ENCODE measurements at regions not wholly inside any gene's neighbourhood (a gene's known extent, or its start where the extent isn't known, plus 50 kb on each side); places are given as distances from the start of the nearest gene placed in this dataset.

GRCh38 chr16:73670836-73671820 is 623.2 kb upstream of the ZFHX3 start:
- DNase-seq (ENCODE audit: low spot score): no peak

DNA sequence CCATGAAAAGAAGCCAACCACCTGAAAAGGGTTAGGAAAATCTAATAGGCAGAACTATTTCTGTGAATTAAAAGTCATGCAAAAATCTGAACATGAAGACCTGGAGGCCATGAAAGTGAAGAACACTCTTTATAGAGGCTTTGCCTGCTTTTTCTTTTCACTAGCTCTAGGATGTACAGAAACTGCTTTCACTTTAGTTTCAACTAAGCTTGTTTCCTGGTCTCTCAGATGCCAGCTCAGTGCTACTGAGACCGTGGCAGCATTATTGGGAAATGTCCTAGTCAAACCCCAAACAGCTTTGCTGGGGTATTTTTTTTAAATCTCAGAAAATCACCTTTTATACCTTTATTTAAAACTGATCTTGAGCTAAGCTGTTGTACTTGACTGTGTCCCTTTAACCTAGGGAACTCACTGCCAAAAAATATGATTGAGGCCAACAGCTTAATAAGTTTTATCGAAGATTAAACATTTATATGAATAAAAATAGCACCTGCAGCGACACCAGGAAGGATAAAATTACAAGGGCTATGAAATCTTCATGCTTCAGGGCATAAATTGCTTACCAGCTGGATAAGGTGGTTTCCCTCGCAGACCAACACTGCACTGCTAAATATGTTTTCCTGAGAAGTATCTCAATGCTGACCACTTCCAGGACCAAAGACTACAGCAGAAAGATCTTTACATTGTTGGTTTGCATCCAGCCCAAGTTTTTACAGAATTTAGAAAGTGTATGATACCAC is 621.8 kb upstream of the ZFHX3 start:
- no peak for DNase-seq (ENCODE audit: low spot score)

DNA sequence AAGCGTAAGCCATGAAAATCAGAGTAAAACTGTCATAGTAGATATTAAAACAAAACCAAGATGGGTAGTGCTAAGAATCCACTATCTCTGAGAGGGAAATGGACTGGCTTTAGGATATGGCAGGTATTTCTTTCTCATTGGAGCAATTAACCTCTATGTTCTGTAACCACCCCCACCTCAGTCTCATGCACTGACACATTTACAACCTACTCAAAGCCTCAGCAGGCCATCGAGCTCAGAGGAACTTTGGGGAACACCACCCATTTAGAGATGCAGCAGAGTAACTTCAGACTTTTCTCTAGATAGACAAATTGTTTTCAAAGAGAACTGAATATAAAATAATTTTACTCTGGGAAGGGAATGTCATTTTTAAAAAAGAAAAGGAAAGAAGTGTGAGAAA is 615.8 kb upstream of the ZFHX3 start:
- DNase-seq (ENCODE audit: low spot score): no peak

DNA sequence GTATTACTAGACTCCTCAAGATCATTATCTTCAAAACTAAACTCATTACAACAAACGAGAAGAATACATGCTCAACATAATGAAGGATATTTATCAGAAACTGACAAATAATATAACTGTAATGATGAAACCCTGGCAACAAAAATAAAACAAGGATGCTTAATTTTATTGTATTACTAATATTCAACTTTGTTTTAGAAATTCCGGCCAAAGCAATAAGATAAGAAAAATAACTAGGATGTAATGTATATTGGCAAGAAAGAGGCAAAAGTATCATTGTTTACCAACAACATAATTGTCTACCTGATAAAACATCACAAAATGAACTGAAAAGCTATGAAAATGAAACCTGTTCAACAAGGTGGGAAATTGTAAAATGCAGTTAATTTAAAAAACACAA is 588.3 kb upstream of the ZFHX3 start:
- no peak for DNase-seq (ENCODE audit: low spot score)

DNA sequence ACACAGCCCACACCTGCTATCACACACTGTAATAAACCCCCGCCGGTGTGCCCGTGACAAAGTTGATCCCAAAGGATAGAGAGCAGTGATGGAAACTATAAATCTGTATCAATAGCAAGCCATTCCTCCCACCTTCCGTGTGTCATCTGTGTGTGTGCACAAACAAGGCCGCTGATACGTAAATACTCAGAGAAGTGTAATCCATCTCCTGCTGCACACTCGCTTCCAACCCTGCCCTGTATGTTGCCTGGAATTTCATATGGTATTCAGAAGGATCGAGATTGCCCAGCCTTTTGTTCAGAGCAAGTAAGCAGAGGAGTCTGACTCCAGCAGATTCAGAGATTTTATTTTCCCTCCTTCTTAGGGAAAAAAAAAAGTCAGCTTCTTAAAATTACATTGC is 581.1 kb upstream of the ZFHX3 start:
- DNase-seq (ENCODE audit: low spot score): no peak

DNA sequence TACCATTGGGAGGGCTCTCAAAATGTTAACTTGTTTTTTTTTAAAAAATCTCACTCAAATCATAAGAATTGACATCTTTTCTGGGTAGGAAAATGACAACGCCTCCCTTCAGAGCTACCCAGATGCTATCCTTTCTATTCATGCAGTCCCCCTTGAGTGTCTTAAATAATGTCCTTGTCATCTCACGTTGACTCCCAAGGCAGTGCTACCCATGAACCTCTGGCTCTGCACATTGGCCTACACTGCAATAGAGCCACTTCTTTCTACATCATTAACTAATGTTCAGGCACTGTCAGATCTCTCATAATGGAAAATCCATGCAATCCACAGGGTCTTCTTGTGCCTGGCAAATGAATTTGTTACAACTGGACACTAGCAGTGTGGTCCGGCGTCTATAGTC is 569.8 kb upstream of the ZFHX3 start:
- no peak for DNase-seq (ENCODE audit: low spot score)

GRCh38 chr16:73616770-73617169 is 568.8 kb upstream of the ZFHX3 start:
- no peak for DNase-seq (ENCODE audit: low spot score)

DNA sequence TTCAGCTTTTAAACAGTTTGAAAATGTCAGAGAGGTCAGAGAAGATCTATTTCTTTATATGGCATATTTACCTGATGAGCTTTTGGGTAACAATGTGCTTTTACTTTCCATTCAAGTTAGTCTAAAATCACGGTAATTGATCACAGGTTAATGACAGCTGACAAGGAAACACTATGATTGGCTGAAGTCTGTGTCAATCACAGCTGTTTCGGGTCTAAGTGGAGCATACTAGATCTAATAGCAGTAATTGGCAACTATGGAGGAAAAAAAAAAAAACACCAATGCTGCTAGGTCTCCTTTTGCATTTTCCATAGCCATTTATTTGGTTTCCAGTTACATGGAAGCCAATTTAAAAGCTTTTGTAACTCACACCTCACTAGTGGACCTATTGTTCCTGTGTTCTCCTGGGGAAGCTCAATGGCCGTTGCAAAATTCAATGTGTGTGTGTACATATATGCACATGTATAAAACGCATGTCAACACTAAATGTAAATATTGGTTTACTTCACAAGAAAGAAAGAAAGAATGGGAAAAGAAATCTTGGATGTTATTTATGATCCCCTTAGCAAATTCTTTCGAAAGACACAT is 568.3 kb upstream of the ZFHX3 start:
- no peak for DNase-seq (ENCODE audit: low spot score)

DNA sequence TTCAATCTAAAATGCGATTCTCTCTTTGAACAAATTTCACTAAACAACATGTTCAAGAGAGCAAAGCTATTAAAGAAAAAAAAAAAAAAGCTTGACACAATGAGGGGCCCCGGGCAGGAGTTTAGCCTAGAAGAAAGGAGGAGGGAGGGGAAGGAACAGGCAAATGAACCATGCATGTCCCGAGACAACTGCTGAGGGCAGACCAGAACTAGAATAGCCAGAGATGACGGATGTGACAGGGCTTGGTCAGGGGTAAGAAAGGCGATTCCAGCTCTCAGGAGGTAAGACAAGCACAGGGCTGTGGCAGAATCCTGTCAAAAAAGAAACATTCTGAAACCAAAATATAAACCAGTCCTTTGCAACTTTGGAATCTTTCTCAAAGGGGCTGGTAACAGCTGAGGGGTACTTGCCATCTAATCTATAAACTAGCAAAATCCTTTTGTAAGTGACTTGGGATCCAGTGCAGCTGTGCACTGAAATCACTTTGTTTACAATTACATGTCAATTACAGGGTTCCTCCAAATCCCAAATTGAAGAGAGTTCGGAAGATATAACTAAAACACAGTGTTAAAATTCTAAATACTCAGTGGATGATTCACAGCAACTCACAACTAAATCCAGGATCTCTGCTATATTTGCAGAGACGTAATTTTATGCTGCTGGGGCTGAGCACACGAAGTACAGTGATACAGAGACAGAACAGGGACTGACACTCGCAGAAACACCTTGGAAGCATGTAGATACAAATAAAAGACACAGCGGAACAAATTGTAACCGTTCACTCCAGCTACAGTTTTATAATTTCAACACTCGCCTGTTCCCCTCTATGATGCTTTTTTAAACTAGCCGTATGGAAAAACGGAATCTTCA is 567.4 kb upstream of the ZFHX3 start:
- DNase-seq (ENCODE audit: low spot score): no peak

GRCh38 chr16:73614131-73614530 is 566.2 kb upstream of the ZFHX3 start:
- DNase-seq (ENCODE audit: low spot score): no peak

- no peak for DNase-seq (ENCODE audit: low spot score)
These were observed 562.8 kb upstream of the ZFHX3 start for GRCh38 chr16:73610605-73611156.

DNA sequence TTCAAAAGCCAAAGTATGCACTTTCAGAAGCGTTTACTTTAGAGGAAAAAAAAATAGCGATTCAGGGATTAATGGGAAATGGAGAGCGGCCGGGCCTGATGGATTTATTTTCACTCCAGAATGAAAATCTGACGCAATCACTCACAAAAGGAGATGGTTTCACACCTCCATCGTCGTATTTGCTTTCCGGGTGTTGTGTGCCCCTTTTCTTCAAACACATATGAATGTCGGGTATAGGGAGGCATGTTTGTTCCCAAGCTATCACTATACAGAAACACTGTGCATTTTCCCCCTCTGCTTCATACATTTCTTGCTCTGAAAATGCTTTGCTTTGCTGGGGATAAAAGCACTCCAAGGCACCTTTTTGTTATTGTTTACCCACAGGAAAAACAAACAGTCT is 562.2 kb upstream of the ZFHX3 start:
- no peak for DNase-seq (ENCODE audit: low spot score)

DNA sequence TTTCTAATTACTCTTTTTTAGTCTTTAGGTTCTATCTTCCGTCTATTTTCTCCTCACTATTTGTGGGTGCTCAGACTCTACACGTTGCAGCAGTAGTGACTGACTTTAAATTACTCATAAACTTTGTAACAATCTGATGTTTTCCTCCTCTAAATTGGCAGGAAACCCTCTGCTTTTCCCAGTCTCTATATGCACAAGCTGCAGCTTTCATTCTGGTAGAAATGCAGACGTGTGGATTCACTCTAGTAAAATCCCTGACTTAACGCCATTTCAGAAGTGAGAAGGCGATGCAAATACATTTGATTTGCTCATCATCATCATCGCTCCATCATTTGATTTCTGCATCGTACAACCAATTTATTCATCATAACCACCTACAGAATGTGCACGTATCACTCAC is 561.0 kb upstream of the ZFHX3 start:
- no peak for DNase-seq (ENCODE audit: low spot score)

DNA sequence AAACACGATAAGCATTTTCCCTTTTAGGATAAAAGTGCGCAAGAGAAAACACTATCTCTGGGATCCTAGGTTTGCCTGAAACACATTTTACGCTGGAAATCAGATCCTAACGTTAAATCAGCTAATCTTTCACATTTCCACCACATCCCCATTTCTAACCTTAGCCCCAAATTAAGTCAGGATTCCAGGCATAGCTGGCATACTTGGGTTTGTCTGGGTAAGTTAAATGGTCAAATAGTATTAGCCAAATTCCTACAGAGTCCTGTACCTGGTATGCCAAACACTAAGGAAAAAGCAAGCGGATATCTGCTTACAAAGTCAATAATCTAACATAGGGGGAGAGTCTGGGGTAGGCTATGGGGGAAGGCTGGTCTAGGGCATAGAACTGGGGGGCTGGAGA is 557.4 kb upstream of the ZFHX3 start:
- no peak for DNase-seq (ENCODE audit: low spot score)

DNA sequence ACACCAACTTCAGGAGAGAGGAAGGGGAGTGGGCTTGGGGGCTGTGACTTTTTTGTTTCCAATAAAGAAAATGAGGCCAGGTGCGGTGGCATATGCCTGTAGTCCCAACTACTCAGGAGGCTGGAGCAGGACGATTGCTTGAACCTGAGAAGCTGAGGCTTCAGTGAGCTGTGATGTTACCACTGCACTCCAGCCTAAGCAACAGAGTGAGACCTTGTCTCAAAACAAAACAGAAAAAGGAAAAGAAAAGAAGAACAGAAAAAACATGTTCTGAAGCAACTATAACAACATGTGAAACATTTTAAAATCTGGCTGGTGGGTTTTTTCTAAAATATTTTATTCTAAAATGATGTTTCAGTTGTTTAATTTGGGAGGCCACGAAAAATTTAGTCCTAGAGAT is 554.0 kb upstream of the ZFHX3 start:
- DNase-seq (ENCODE audit: low spot score): no peak

- DNase-seq (ENCODE audit: low spot score): no peak
These were observed 551.9 kb upstream of the ZFHX3 start for GRCh38 chr16:73599870-73600269.

DNA sequence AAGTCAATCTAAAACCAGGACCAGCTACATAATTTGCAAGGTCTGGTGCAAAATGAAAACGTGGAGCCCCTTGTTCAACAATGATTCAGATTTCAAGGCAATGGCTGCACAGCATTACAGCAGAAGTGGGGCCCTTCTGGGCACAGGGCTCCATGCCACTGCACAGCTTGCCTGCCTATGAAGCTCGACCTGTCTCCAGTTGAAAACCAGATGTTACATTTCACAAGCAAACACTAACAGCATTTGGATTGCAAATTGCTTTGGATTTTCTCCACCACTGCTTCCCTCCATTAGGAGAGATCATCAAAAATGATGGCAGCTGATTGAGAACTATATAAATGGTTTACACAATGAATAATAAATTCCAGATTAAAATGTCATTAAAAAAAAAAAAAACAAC is 551.4 kb upstream of the ZFHX3 start:
- no peak for DNase-seq (ENCODE audit: low spot score)

DNA sequence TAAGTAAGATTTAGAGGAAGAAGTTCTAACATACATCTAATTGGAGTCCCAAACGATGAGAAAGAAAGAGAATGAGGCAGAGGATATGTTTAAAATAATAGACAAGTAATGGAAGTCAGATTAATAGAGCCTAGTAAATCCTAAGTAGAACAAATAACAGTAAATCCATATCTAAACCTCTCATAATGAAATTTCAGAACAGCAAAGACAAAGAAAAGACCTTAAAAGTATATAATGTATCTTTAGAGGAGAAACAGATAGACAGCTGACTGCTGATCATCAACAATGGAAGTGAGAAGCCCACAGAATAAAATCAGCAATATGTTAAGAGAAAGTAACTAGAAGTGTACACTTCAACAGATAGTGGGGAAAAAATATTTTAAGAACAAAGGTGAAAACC is 536.2 kb upstream of the ZFHX3 start:
- DNase-seq (ENCODE audit: low spot score): no peak

DNA sequence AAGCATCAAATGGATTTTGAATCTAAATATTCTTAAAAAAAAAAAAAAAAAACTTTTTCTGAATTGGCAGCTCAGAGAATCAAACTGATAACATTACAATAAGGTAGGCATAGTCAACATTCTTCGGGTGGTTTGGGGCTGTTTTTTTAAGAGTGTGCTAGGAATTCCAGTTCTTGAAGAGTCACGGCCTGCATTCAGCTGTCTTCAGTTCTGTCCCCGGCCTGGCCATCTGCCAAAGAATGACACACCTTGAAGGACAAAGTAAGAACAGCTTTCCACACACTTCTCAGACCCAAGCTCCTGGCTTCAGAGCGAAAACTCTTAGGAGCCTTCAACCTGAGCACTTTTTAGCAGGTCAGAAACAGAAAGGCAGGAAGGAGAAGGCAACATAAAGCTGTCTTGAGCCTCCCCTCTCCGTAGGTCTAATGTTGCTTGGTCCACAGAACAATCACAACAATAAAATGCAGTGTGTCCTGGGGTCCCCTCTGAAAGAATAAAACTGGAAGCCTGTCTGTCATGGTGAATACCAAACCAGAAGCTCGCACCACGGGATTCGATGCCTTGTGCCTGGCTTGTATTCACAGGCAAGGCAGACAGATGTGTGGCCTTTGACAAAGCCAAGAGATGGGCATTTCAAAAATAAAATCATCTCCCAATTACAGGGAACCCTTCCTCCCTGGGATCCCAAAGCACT is 524.4 kb upstream of the ZFHX3 start:
- peak; percentile 14 for DNase-seq (ENCODE audit: low spot score)

DNA sequence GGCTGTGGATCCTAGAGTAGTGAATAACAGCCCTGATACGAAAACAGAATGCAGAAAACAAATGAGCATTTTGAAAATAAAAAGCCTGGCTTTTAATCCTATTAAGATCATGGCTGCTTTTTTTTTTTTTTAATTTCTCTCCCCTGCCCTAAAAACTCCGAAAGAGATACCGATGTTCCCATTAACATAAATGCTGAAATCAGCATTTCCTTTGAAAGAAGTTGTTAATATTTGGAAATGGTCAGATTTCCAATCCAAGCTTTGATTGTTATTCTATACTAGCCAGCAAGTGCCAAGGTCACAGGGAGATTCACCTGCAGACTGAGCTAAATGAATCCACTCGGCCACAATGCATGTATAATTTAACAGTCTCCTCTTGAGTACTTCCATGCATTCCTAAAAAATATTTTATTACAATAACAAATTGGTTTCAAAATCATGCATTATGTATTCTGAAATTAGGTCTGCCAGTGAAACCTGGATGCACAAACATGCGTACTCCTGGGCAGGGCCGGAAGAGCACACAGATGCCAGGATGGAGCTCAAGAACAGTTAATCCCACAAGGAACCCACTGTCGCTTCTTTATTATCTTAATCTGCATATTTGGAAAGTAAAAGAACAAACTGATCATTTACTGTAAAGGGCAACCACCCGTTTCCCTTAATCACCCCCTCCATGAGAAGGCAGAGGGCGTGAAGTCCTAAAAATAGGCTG is 521.5 kb upstream of the ZFHX3 start:
- DNase-seq (ENCODE audit: low spot score): no peak

Data from pons (tissue), 1 donor.